HepG2 (cell line): ENCODE measurements at regions not wholly inside any gene's neighbourhood (a gene's known extent, or its start where the extent isn't known, plus 50 kb on each side); places are given as distances from the start of the nearest gene placed in this dataset.

ENCODE experiments used
- ATAC-seq: fragments of 200-7000 bp; cut with Tn5 transposase; 3 replicates; pipeline ENCODE4 v1.9.1; 2020; ENCODE audit warnings: mild to moderate bottlenecking, moderate library complexity
- BruUV-seq: library from RNA; stranded (reverse); fragments of 400-500 nt; replicated peaks from 2 replicates; lab custom pipeline; 2021; lab: Mats Ljungman, UMichigan
- CTCF ChIA-PET: fragments of 300-600 bp; formaldehyde crosslinking; extraction: SDS; loops from one replicate; lab custom pipeline; 2021; ENCODE audit warnings: low total read pairs, inconsistent platforms, low intra/inter-chr PET ratio; lab: Yijun Ruan, JAX
- POLR2A ChIA-PET: fragments of 350-600 bp; sonication (Branson Sonifier 250); formaldehyde crosslinking; loops from one replicate; lab custom pipeline; 2020; ENCODE audit warnings: antibody characterized with exemption, inconsistent platforms; lab: Yijun Ruan, JAX
- DNase-seq: peaks from one replicate; pipeline ENCODE4 v3.0.0-alpha.2; 2015; ENCODE audit warnings: low spot score
- FAIRE-seq: peaks from 3 replicates; lab custom pipeline; 2011; peaks lifted over from hg19 to GRCh38; lab: Jason Lieb, UNC
- H2AFZ ChIP-seq: one replicate; pipeline ENCODE4 v1.6.1; 2011; ENCODE audit warnings: low read length, inconsistent platforms
- H3K27ac ChIP-seq: fragments of 300-600 bp; 3 replicates; pipeline ENCODE4 v1.8.0; 2011; ENCODE audit warnings: mixed run types, mild to moderate bottlenecking, mixed read lengths, low read length, inconsistent platforms; ENCODE audit not compliant: insufficient read depth; ENCODE audit errors: extremely low read length
- H3K27me3 ChIP-seq, 2 experiments: fragments of 200-600 bp in 1 of 2; 2 replicates in 1 of 2; 3 replicates in 1 of 2; pipeline versions ENCODE4 v1.6.0 to v1.8.0; 2011; ENCODE audit warnings: low read length in 2 of 2, mild to moderate bottlenecking in 2 of 2, moderate library complexity in 2 of 2, inconsistent platforms in 1 of 2; ENCODE audit not compliant: insufficient read depth in 2 of 2, control insufficient read depth in 1 of 2
- H3K36me3 ChIP-seq, 2 experiments: fragments of 200-600 bp in 1 of 2; replicated peaks in 1 of 2; 2 replicates in 1 of 2; 3 replicates in 1 of 2; pipeline versions ENCODE4 v1.5.1 to v1.8.0; 2011; ENCODE audit warnings: low read length in 2 of 2, inconsistent platforms in 1 of 2; ENCODE audit not compliant: insufficient read depth in 2 of 2, control insufficient read depth in 1 of 2
- H3K4me1 ChIP-seq: 2 replicates; pipeline ENCODE4 v1.5.1; 2012; ENCODE audit warnings: low read length, inconsistent platforms; ENCODE audit not compliant: insufficient read depth
- H3K4me2 ChIP-seq: 2 replicates; pipeline ENCODE4 v1.6.0; 2011; ENCODE audit warnings: low read depth, low read length, inconsistent platforms
- H3K4me3 ChIP-seq, 3 experiments: fragments of 200-600 bp in 1 of 3; sonication (generic), shearing (Covaris generic) in 1 of 3; replicated peaks in 1 of 3; 2 replicates each; pipeline ENCODE4 v1.5.1; 2011 to 2016; ENCODE audit warnings: low read length in 3 of 3, inconsistent platforms in 2 of 3, low read depth in 2 of 3, mild to moderate bottlenecking in 2 of 3, control low read depth in 1 of 3, mixed read lengths in 1 of 3; ENCODE audit not compliant: insufficient read depth in 1 of 3
- H3K79me2 ChIP-seq: one replicate; pipeline ENCODE4 v1.6.1; 2011; ENCODE audit warnings: low read length, inconsistent platforms; ENCODE audit not compliant: insufficient read depth
- H3K9ac ChIP-seq: 2 replicates; pipeline ENCODE4 v1.6.0; 2011; ENCODE audit warnings: mild to moderate bottlenecking, low read depth, low read length, inconsistent platforms; ENCODE audit not compliant: insufficient read depth
- H3K9me3 ChIP-seq: 2 replicates; pipeline ENCODE4 v1.5.1; 2012; ENCODE audit warnings: mild to moderate bottlenecking, low read length
- H4K20me1 ChIP-seq: 2 replicates; pipeline ENCODE4 v1.6.0; 2011; ENCODE audit warnings: inconsistent platforms, mild to moderate bottlenecking, low read length, moderate library complexity; ENCODE audit not compliant: insufficient read depth
- CENPX ChIP-seq: sonication (generic); formaldehyde crosslinking; IDR thresholded peaks from 2 replicates; pipeline ENCODE4 v1.9.0; 2021; ENCODE audit warnings: mild to moderate bottlenecking, missing genetic modification reagents, moderate library complexity
- KDM6A ChIP-seq: IDR thresholded peaks from 2 replicates; pipeline ENCODE4 v1.6.1; 2016; ENCODE audit warnings: low read depth
- MTF1 ChIP-seq: sonication (generic); formaldehyde crosslinking; IDR thresholded peaks from 2 replicates; pipeline ENCODE4 v1.5.0; 2020; ENCODE audit warnings: missing genetic modification reagents
- NCOA5 ChIP-seq: sonication (generic); formaldehyde crosslinking; IDR thresholded peaks from 2 replicates; pipeline ENCODE4 v1.4.0; 2020; ENCODE audit warnings: missing genetic modification reagents
- PLSCR1 ChIP-seq: sonication (generic); formaldehyde crosslinking; IDR thresholded peaks from 2 replicates; pipeline ENCODE4 v1.5.0; 2020; ENCODE audit warnings: missing genetic modification reagents, mild to moderate bottlenecking, borderline replicate concordance
- ZBTB3 ChIP-seq: sonication (generic); formaldehyde crosslinking; IDR thresholded peaks from 2 replicates; pipeline ENCODE4 v1.4.0; 2020; ENCODE audit warnings: low read depth, mild to moderate bottlenecking, moderate library complexity, missing genetic modification reagents, borderline replicate concordance
- ZNF747 ChIP-seq: sonication (generic); formaldehyde crosslinking; IDR thresholded peaks from 2 replicates; pipeline ENCODE4 v1.8.1; 2023; ENCODE audit warnings: missing genetic modification reagents, mild to moderate bottlenecking, borderline replicate concordance
- WGBS: methylation state at CpG from one replicate; pipeline ENCODE4 v1.1.6; 2017; ENCODE audit warnings: low lambda C conversion rate; 5-methylcytosine and 5-hydroxymethylcytosine counted together
- in situ Hi-C: cut with HindIII; loops from 2 replicates; pipeline ENCODE4 v1.10.0; 2017; ENCODE audit warnings: low pct_unique_long_range_greater_than_20kb; ENCODE audit not compliant: extremely low pct_ligation_motif_present
- intact Hi-C: fragments of 100-400 bp; cut with micrococcal nuclease; formaldehyde crosslinking; loops from one replicate; pipeline ENCODE4 v1.10.0; 2022; ENCODE audit not compliant: unreplicated experiment
- TF ChIP-seq, protein P1 (sequence below): sonication (generic); formaldehyde crosslinking; IDR thresholded peaks from 2 replicates; pipeline ENCODE4 v1.9.0; 2021; ENCODE audit warnings: missing genetic modification reagents, borderline replicate concordance
- TF ChIP-seq, protein P2 (sequence below): IDR thresholded peaks from 2 replicates; pipeline ENCODE4 v1.6.1; 2012; ENCODE audit warnings: low read length, improper control_type of control experiment
- TF ChIP-seq, protein P3 (sequence below): IDR thresholded peaks from 2 replicates; pipeline ENCODE4 v1.6.1; 2016
- TF ChIP-seq, protein P4 (sequence below): sonication (generic); formaldehyde crosslinking; IDR thresholded peaks from 2 replicates; pipeline ENCODE4 v1.4.0; 2020; ENCODE audit warnings: missing genetic modification reagents, borderline replicate concordance

- TF ChIP-seq, protein P1, sequence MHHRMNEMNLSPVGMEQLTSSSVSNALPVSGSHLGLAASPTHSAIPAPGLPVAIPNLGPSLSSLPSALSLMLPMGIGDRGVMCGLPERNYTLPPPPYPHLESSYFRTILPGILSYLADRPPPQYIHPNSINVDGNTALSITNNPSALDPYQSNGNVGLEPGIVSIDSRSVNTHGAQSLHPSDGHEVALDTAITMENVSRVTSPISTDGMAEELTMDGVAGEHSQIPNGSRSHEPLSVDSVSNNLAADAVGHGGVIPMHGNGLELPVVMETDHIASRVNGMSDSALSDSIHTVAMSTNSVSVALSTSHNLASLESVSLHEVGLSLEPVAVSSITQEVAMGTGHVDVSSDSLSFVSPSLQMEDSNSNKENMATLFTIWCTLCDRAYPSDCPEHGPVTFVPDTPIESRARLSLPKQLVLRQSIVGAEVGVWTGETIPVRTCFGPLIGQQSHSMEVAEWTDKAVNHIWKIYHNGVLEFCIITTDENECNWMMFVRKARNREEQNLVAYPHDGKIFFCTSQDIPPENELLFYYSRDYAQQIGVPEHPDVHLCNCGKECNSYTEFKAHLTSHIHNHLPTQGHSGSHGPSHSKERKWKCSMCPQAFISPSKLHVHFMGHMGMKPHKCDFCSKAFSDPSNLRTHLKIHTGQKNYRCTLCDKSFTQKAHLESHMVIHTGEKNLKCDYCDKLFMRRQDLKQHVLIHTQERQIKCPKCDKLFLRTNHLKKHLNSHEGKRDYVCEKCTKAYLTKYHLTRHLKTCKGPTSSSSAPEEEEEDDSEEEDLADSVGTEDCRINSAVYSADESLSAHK (CRISPR knock-in tag) = no peak
Observed at GRCh38 chr6:54587277-54587676, 259.3 kb upstream of the FAM83B start (continued).

GRCh38 chr6:54588176-54588575 lies 258.4 kb upstream of the FAM83B start:
- H3K4me1 ChIP-seq = no peaks in the 10 kb centered on the region
- DNase-seq (no peak), ATAC-seq (no peak), FAIRE-seq (no peak)
- intact Hi-C loops = no loop called here
- no peak overlapping the region for H3K9ac ChIP-seq
- in situ Hi-C loops = no loop called here
- BruUV-seq = no TSS peak
- no peak overlapping the region for H2AFZ ChIP-seq
- no peaks in the 10 kb centered on the region for H4K20me1 ChIP-seq
- ChIA-PET POLR2A (no interaction called here), CTCF (no interaction called here)
- no peaks in the 10 kb centered on the region for H3K79me2 ChIP-seq
- H3K36me3 ChIP-seq = no peaks in the 10 kb centered on the region
- H3K4me3 ChIP-seq = no peak overlapping the region
- H3K9me3 ChIP-seq = no peaks in the 10 kb centered on the region
- H3K4me2 ChIP-seq = no peak overlapping the region
- WGBS = 2% methylated on average over 1 of the region's 1 CpG
- H3K27ac ChIP-seq = no peak overlapping the region
- no peaks in the 10 kb centered on the region for H3K27me3 ChIP-seq
- TF ChIP-seq PLSCR1 (CRISPR knock-in tag) (no peak), ZBTB3 (CRISPR knock-in tag) (no peak), ZNF747 (CRISPR knock-in tag) (no peak), CENPX (no peak), MTF1 (no peak), NCOA5 (CRISPR knock-in tag) (no peak), KDM6A (CRISPR knock-in tag) (no peak)
- TF ChIP-seq, protein P2, sequence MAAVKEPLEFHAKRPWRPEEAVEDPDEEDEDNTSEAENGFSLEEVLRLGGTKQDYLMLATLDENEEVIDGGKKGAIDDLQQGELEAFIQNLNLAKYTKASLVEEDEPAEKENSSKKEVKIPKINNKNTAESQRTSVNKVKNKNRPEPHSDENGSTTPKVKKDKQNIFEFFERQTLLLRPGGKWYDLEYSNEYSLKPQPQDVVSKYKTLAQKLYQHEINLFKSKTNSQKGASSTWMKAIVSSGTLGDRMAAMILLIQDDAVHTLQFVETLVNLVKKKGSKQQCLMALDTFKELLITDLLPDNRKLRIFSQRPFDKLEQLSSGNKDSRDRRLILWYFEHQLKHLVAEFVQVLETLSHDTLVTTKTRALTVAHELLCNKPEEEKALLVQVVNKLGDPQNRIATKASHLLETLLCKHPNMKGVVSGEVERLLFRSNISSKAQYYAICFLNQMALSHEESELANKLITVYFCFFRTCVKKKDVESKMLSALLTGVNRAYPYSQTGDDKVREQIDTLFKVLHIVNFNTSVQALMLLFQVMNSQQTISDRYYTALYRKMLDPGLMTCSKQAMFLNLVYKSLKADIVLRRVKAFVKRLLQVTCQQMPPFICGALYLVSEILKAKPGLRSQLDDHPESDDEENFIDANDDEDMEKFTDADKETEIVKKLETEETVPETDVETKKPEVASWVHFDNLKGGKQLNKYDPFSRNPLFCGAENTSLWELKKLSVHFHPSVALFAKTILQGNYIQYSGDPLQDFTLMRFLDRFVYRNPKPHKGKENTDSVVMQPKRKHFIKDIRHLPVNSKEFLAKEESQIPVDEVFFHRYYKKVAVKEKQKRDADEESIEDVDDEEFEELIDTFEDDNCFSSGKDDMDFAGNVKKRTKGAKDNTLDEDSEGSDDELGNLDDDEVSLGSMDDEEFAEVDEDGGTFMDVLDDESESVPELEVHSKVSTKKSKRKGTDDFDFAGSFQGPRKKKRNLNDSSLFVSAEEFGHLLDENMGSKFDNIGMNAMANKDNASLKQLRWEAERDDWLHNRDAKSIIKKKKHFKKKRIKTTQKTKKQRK = no peak
- TF ChIP-seq, protein P3, sequence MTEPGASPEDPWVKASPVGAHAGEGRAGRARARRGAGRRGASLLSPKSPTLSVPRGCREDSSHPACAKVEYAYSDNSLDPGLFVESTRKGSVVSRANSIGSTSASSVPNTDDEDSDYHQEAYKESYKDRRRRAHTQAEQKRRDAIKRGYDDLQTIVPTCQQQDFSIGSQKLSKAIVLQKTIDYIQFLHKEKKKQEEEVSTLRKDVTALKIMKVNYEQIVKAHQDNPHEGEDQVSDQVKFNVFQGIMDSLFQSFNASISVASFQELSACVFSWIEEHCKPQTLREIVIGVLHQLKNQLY (CRISPR knock-in tag) = no peak
- TF ChIP-seq, protein P4, sequence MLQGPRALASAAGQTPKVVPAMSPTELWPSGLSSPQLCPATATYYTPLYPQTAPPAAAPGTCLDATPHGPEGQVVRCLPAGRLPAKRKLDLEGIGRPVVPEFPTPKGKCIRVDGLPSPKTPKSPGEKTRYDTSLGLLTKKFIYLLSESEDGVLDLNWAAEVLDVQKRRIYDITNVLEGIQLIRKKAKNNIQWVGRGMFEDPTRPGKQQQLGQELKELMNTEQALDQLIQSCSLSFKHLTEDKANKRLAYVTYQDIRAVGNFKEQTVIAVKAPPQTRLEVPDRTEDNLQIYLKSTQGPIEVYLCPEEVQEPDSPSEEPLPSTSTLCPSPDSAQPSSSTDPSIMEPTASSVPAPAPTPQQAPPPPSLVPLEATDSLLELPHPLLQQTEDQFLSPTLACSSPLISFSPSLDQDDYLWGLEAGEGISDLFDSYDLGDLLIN = no peak
